ENCODE measurements at regions not wholly inside any gene's neighbourhood (a gene's known extent, or its start where the extent isn't known, plus 50 kb on each side); places are given as distances from the start of the nearest gene placed in this dataset.

DNA sequence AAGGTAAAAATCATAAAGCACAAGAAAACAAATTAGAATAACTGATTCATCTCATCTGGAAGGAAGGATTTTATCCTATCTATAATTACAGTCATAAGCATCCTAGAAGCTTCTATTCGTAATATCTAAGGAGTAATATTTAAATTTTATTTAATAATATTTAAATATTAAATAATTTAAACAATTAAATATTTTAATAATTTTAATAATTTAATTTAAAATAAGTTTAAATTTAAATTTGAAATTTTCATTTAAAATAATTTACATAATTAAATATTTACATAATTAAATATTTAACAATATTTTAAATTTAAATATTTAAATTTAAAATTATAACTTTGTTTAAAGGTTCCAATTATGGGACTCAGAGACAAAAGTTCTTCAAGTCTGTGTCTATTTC, 127.5 kb upstream of the GK2 start:
- TF ChIP-seq, protein P1, sequence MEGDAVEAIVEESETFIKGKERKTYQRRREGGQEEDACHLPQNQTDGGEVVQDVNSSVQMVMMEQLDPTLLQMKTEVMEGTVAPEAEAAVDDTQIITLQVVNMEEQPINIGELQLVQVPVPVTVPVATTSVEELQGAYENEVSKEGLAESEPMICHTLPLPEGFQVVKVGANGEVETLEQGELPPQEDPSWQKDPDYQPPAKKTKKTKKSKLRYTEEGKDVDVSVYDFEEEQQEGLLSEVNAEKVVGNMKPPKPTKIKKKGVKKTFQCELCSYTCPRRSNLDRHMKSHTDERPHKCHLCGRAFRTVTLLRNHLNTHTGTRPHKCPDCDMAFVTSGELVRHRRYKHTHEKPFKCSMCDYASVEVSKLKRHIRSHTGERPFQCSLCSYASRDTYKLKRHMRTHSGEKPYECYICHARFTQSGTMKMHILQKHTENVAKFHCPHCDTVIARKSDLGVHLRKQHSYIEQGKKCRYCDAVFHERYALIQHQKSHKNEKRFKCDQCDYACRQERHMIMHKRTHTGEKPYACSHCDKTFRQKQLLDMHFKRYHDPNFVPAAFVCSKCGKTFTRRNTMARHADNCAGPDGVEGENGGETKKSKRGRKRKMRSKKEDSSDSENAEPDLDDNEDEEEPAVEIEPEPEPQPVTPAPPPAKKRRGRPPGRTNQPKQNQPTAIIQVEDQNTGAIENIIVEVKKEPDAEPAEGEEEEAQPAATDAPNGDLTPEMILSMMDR (IDR thresholded peaks at IDR 0.05; ENCODE audit: insufficient read depth, low read length) = no peak

DNA sequence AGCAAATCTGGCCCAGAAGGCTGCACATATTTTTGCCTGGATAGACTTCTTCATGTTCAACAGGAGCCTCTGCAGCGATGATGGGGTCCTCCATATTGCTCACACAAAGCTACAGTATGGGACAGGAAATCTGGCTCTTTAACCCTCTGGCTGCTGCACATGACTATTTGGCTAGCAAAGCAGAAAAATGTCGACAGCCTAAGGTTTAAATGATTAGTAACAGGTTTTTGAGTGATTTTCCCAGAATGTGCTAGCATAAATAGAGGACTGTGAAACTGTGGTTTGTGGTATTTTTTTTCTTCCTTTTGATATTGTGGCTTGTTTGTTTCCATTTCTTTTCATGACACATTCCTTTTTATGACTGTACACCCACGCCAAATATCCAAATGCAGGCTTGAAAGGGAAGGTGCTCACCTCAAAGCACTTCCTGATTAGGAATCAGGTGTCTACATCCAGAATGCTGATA, 120.2 kb upstream of the GK2 start:
- H3K4me3 ChIP-seq (ENCODE audit: low read depth, low read length) = no peak overlapping the region
- no peak for DNase-seq (ENCODE audit: low read depth)

More for the DNA sequence above, 127.5 kb upstream of the GK2 start:
- DNase-seq (ENCODE audit: low read depth) = no peak
- no peak overlapping the region for H3K4me3 ChIP-seq (ENCODE audit: low read depth, low read length)

DNA sequence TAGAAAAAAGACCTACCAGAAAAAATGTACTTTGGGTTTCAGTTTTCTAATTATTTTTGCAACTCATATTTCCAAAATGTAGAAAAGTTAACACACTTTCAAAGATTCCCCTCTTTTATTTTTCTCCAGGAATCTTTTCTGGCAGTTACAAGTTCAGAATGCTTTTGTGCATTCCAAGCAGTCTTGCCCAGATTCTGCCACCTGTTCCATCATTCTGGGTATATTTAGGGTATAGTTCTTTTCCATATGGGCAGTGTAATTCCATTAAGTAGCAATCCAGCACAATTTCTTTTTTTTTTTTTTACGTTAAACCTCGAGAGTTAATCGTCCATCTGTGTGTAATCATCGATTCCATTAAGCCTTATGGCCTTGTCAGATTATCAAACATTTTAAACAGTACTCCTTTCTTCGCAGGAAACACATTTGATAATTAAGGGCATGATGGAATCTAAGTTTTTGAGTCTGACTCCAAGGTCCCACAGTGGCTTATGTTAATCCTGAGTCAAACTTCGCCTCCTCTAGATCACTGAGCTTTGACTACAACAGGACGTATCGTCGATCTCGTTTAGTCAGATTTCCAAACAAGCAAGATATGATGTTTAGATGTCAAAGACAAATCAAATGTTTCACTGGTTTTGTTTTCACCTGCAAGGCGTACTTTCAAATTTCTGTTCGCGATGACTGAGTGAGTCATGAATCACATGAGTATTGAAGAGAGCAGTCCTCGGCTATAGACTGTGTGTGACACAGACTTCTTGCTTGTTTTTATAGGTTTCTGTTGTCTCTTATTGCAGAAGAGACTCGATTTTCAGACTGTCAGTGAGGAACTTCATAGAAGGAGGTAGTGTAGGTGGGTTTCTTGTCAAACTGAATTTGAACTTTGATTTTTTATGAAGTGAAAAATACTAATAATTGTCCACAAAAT, 118.9 kb upstream of the GK2 start:
- H3K4me3 ChIP-seq (ENCODE audit: low read depth, low read length) = no peak overlapping the region
- no peak for DNase-seq (ENCODE audit: low read depth)
- TF ChIP-seq, protein P1 (IDR thresholded peaks at IDR 0.05; ENCODE audit: insufficient read depth, low read length) = no peak

More for the DNA sequence above, 120.2 kb upstream of the GK2 start:
- TF ChIP-seq, protein P1 (IDR thresholded peaks at IDR 0.05; ENCODE audit: insufficient read depth, low read length) = no peak

DNA sequence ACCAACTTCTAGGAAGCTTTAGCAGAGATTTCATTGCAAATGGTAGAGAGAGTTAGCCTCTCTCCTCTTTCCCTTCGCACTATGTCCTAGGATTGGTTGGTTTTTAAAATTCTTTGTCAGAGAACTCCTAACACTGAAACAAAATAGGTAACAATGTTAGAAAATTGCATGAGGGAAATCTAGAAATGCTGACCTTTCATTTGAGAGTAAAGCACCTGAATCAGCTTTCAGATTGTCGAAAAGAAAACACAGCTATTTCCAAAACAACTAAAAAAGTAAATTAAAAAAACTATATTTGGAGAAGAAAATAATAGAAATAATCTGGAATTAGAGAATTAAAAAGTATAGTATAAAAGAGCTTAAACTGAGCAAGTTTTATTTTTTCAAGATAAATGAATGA, 108.1 kb upstream of the GK2 start:
- H3K4me3 ChIP-seq (ENCODE audit: low read depth, low read length) = no peak overlapping the region
- TF ChIP-seq, protein P1 (IDR thresholded peaks at IDR 0.05; ENCODE audit: insufficient read depth, low read length) = no peak
- no peak for DNase-seq (ENCODE audit: low read depth)

DNA sequence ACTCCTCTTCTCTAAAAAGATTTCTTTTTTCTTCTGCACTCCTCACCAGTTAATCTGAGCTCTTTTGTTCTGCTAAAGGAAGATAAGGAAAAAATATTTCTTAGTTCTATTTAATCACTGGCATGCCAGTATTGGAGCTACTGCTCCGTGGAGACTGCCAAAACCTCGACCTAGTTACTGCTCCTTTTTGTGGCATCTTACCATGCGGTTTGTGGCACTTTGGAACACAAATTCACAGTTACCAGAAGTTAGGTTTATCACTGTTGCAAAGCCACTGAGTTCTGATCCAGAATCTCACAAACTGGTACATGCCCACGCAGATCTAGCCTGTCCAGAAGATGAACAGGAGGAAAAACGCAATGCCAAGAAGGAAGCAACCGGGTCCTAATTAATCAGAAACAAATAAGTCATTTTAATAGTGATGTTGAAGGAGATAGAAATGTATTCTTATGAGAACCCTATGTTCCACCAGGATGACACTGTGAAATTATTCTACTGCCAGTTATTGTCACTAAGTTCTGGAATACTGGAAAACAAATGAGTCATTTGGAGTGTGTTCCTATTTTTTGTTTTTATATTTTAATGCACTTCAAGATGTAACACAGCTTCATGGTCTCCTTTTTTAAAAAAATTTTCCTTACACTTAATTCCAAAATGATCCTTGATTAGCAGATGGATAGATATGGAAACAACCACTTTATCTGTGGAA, 106.7 kb upstream of the GK2 start:
- DNase-seq (ENCODE audit: low read depth) = no peak
- TF ChIP-seq, protein P1 (IDR thresholded peaks at IDR 0.05; ENCODE audit: insufficient read depth, low read length) = no peak
- H3K4me3 ChIP-seq (ENCODE audit: low read depth, low read length) = no peak overlapping the region

DNA sequence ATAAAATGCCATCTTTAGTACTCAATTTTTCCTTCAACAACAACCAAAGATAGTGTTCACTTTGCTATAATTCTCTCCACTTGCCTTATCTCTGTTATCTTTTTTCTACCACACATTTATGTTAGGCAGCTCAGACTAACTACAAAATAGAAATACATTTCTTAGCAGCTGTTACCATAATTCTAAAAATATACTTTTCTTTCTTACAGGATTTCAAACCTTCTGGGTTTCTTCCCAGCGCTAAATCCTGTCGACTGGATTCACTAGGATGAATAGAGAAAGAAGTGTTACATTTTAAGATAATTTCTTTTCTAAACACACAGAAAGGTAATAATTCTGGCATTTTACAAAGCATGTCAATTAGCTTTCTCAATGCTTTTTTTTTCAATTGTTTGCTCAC, 105.5 kb upstream of the GK2 start:
- no peak overlapping the region for H3K4me3 ChIP-seq (ENCODE audit: low read depth, low read length)
- TF ChIP-seq, protein P1 (IDR thresholded peaks at IDR 0.05; ENCODE audit: insufficient read depth, low read length) = no peak
- no peak for DNase-seq (ENCODE audit: low read depth)

All from fibroblast of the aortic adventitia (primary cell).